CD4-positive, alpha-beta T cell (primary cell): ENCODE measurements at regions not wholly inside any gene's neighbourhood (a gene's known extent, or its start where the extent isn't known, plus 50 kb on each side); places are given as distances from the start of the nearest gene placed in this dataset.

Experiments used
- ATAC-seq: fragments of 200-7000 bp; cut with Tn5 transposase; one replicate; pipeline ENCODE4 v1.10.0; 2022; ENCODE audit warnings: mild to moderate bottlenecking; ENCODE audit not compliant: poor library complexity
- CTCF ChIA-PET: fragments of 350-600 bp; sonication (Branson Sonifier 250); formaldehyde crosslinking; loops from one replicate; lab custom pipeline; 2021; ENCODE audit warnings: antibody characterized with exemption, inconsistent platforms; lab: Charles Lee
- POLR2A ChIA-PET: fragments of 350-600 bp; sonication (Branson Sonifier 250); formaldehyde crosslinking; loops from one replicate; lab custom pipeline; 2021; ENCODE audit warnings: antibody characterized with exemption, inconsistent platforms; lab: Charles Lee
- DNase-seq, 14 experiments: peaks; one replicate each; pipeline ENCODE4 v3.0.0-alpha.2; 2013 to 2020; ENCODE audit warnings: mixed read lengths in 2 of 14
- H3K27ac ChIP-seq, 2 donors: one replicate each; pipeline versions ENCODE4 v1.5.1 to v1.7.0; 2013; ENCODE audit warnings: low read length in 2 of 2, low read depth in 1 of 2, mild to moderate bottlenecking in 1 of 2
- H3K27me3 ChIP-seq, 2 experiments: 1 replicate in 1 of 2; 2 replicates in 1 of 2; pipeline versions ENCODE4 v1.6.1 to v1.7.0; 2013; ENCODE audit warnings: low read length in 2 of 2, control low read depth in 1 of 2, mild to moderate bottlenecking in 1 of 2, moderate library complexity in 1 of 2; ENCODE audit not compliant: insufficient read depth in 2 of 2, control insufficient read depth in 1 of 2
- H3K36me3 ChIP-seq: one replicate; pipeline ENCODE4 v1.6.1; 2013; ENCODE audit warnings: low read length, control low read depth; ENCODE audit not compliant: insufficient read depth
- H3K4me1 ChIP-seq: one replicate; pipeline ENCODE4 v1.6.1; 2013; ENCODE audit warnings: low read length, control low read depth; ENCODE audit not compliant: insufficient read depth
- H3K4me3 ChIP-seq: one replicate; pipeline ENCODE4 v1.5.1; 2013; ENCODE audit warnings: mild to moderate bottlenecking, low read length, moderate library complexity
- H3K9me3 ChIP-seq, 2 experiments: 1 replicate in 1 of 2; 2 replicates in 1 of 2; pipeline versions ENCODE4 v1.6.1 to v1.7.0; 2013; ENCODE audit warnings: low read length in 2 of 2, mild to moderate bottlenecking in 2 of 2, control low read depth in 1 of 2, moderate library complexity in 1 of 2; ENCODE audit not compliant: control insufficient read depth in 1 of 2, insufficient read depth in 1 of 2
- H3K27ac Mint-ChIP-seq: one replicate; pipeline ENCODE4 v1.8.0; 2020; ENCODE audit warnings: mixed read lengths
- H3K27me3 Mint-ChIP-seq: one replicate; pipeline ENCODE4 v1.8.0; 2021; ENCODE audit warnings: mixed read lengths
- H3K36me3 Mint-ChIP-seq: one replicate; pipeline ENCODE4 v1.8.0; 2021; ENCODE audit warnings: low read depth, mixed read lengths
- H3K4me1 Mint-ChIP-seq: one replicate; pipeline ENCODE4 v1.8.0; 2021; ENCODE audit warnings: low read depth, mixed read lengths
- H3K4me3 Mint-ChIP-seq: one replicate; pipeline ENCODE4 v1.8.0; 2020; ENCODE audit warnings: mild to moderate bottlenecking, mixed read lengths
- H3K9me3 Mint-ChIP-seq: one replicate; pipeline ENCODE4 v1.8.0; 2020; ENCODE audit warnings: mixed read lengths
- intact Hi-C, 2 experiments: fragments of 100-400 bp; cut with DNase I in 1 of 2; cut with micrococcal nuclease in 1 of 2; formaldehyde crosslinking; loops; one replicate each; pipeline versions ENCODE4 v1.15.1 to v1.9.0; 2023 to 2025; cut with DNase I, micrococcal nuclease
- TF ChIP-seq, protein P1 (sequence below): fragments of 200-600 bp; IDR thresholded peaks from one replicate; pipeline ENCODE4 v1.8.0; 2022; ENCODE audit warnings: antibody characterized with exemption, mild to moderate bottlenecking

GRCh38 chr3:76016111-76016510 lies 230.8 kb upstream of the ZNF717 start:
- Histone ChIP-seq H3K27me3 (no peaks in the 10 kb centered on the region), H3K4me3 (no peak overlapping the region), H3K9me3 (peaks cover 0 to 3% of the 10 kb centered on the region in 2 experiments), H3K36me3 (no peaks in the 10 kb centered on the region), H3K27ac (no peak overlapping the region), H3K4me1 (no peaks in the 10 kb centered on the region)
- POLR2A ChIA-PET = no interaction called here
- H3K9me3 Mint-ChIP-seq = peaks cover 3% of the 10 kb centered on the region
- no peak for DNase-seq
- H3K36me3 Mint-ChIP-seq = no peaks in the 10 kb centered on the region
- intact Hi-C loops = no loop called here
- H3K4me1 Mint-ChIP-seq = no peaks in the 10 kb centered on the region
- no peak overlapping the region for H3K27ac Mint-ChIP-seq
- ATAC-seq = no peak
- CTCF ChIA-PET = no interaction called here
- no peak overlapping the region for H3K4me3 Mint-ChIP-seq
- TF ChIP-seq, protein P1, sequence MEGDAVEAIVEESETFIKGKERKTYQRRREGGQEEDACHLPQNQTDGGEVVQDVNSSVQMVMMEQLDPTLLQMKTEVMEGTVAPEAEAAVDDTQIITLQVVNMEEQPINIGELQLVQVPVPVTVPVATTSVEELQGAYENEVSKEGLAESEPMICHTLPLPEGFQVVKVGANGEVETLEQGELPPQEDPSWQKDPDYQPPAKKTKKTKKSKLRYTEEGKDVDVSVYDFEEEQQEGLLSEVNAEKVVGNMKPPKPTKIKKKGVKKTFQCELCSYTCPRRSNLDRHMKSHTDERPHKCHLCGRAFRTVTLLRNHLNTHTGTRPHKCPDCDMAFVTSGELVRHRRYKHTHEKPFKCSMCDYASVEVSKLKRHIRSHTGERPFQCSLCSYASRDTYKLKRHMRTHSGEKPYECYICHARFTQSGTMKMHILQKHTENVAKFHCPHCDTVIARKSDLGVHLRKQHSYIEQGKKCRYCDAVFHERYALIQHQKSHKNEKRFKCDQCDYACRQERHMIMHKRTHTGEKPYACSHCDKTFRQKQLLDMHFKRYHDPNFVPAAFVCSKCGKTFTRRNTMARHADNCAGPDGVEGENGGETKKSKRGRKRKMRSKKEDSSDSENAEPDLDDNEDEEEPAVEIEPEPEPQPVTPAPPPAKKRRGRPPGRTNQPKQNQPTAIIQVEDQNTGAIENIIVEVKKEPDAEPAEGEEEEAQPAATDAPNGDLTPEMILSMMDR = no peak
- no peaks in the 10 kb centered on the region for H3K27me3 Mint-ChIP-seq

- Mint-ChIP-seq H3K27ac (no peak overlapping the region), H3K9me3 (peaks cover 3% of the 10 kb centered on the region), H3K4me1 (no peaks in the 10 kb centered on the region), H3K27me3 (no peaks in the 10 kb centered on the region), H3K4me3 (no peak overlapping the region), H3K36me3 (no peaks in the 10 kb centered on the region)
- ChIA-PET CTCF (no interaction called here), POLR2A (no interaction called here)
- Histone ChIP-seq H3K9me3 (peaks cover 0 to 3% of the 10 kb centered on the region in 2 experiments), H3K36me3 (no peaks in the 10 kb centered on the region), H3K4me3 (no peak overlapping the region), H3K27me3 (no peaks in the 10 kb centered on the region), H3K4me1 (no peaks in the 10 kb centered on the region), H3K27ac (no peak overlapping the region)
- intact Hi-C loops = no loop called here
- ATAC-seq (no peak), DNase-seq (no peak)
- TF ChIP-seq, protein P1 = no peak
Measured at GRCh38 chr3:76016769-76017439, 231.6 kb upstream of the ZNF717 start.

- no peaks in the 10 kb centered on the region for H3K36me3 Mint-ChIP-seq
- no peaks in the 10 kb centered on the region for H3K4me1 Mint-ChIP-seq
- peaks cover 8% of the 10 kb centered on the region for H3K9me3 Mint-ChIP-seq
- Histone ChIP-seq H3K9me3 (no peaks in the 10 kb centered on the region), H3K36me3 (no peaks in the 10 kb centered on the region), H3K4me1 (no peaks in the 10 kb centered on the region), H3K4me3 (no peak overlapping the region), H3K27ac (no peak overlapping the region), H3K27me3 (no peaks in the 10 kb centered on the region)
- no peak overlapping the region for H3K27ac Mint-ChIP-seq
- TF ChIP-seq, protein P1 = no peak
- no peak for ATAC-seq
- no peak for DNase-seq
- H3K4me3 Mint-ChIP-seq = no peak overlapping the region
- no peaks in the 10 kb centered on the region for H3K27me3 Mint-ChIP-seq
- ChIA-PET POLR2A (no interaction called here), CTCF (no interaction called here)
- intact Hi-C loops = no loop called here
Measured at GRCh38 chr3:76021376-76021775, 236.0 kb upstream of the ZNF717 start.
